ENCODE measurements at regions not wholly inside any gene's neighbourhood (a gene's known extent, or its start where the extent isn't known, plus 50 kb on each side); places are given as distances from the start of the nearest gene placed in this dataset.

DNA sequence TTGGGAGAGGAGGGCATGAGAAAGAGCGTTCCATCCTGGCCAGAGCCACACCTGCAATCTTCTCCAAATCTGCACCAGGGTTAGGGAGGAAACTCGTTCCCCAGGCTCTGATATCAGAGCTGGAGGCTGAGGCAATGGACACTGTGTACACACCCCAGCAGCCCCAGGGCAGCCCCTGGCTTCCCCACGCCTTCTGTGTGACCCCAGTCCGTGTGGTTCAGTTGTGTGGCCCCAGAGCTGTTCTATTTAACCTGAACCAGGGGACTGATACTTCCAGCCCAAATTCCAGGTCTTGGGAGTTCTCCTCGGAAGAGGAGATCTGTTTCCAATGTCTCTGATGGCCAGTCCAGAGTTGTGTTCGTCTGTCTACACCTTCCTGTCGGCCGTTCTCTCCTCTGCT, 242.6 kb upstream of the EXOC2 start:
- TF ChIP-seq, protein P1, sequence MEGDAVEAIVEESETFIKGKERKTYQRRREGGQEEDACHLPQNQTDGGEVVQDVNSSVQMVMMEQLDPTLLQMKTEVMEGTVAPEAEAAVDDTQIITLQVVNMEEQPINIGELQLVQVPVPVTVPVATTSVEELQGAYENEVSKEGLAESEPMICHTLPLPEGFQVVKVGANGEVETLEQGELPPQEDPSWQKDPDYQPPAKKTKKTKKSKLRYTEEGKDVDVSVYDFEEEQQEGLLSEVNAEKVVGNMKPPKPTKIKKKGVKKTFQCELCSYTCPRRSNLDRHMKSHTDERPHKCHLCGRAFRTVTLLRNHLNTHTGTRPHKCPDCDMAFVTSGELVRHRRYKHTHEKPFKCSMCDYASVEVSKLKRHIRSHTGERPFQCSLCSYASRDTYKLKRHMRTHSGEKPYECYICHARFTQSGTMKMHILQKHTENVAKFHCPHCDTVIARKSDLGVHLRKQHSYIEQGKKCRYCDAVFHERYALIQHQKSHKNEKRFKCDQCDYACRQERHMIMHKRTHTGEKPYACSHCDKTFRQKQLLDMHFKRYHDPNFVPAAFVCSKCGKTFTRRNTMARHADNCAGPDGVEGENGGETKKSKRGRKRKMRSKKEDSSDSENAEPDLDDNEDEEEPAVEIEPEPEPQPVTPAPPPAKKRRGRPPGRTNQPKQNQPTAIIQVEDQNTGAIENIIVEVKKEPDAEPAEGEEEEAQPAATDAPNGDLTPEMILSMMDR (IDR thresholded peaks at IDR 0.05): no peak
- no peak for TF ChIP-seq EP300 (IDR thresholded peaks at IDR 0.05)
- TF ChIP-seq POLR2A (IDR thresholded peaks at IDR 0.05): no peak

Measured in ovary (tissue), 3 donors.